ENCODE measurements at regions not wholly inside any gene's neighbourhood (a gene's known extent, or its start where the extent isn't known, plus 50 kb on each side); places are given as distances from the start of the nearest gene placed in this dataset.

DNA sequence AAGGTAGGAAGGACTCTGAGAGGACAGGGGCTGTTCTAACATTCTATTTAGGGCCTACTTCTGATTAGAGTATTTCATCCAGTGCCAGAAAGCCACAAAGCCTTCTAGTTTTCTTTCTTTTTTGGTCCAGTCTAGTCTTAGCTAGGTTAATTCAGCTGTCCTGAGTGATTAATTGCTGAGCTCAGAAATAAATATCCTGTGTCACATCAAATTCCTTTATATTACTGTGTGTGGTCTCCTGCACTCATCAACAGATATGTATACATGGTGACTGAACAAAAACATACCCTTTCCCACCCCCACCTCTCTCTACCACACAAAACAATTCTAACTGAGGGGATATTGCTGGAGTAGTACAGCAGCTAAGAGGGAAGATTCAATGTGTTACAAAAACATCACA, 601.5 kb upstream of the NRSN1 start:
- H3K27ac Mint-ChIP-seq: peak overlapping the region; percentile 83

DNA sequence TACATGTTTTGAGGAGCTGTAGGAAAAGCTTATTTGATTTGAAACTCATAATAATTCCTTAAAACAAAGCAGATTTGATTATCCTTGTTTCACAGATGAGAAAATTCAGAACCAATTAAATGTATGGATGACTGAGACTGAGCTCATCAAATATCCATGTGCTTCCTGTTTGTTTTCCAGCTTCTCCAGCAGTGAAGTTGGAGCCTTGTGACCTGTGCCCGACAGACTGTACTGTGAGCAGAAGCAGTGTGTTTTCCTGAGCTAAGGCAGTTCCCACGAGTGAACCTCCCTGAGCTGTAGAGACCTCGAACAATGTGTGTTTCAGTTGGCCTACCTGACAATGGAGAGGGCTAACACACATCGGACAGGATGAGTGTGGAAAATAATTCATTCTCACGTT, 599.5 kb upstream of the NRSN1 start:
- Mint-ChIP-seq H3K4me1 (peaks cover 39% of the 10 kb centered on the region), H3K36me3 (ENCODE audit: low read depth) (peaks cover 10% of the 10 kb centered on the region), H3K4me3 (no peak overlapping the region), H3K9me3 (peaks cover 28% of the 10 kb centered on the region), H3K27me3 (ENCODE audit: low read depth, poor library complexity) (peaks cover 2% of the 10 kb centered on the region), H3K27ac (no peak overlapping the region)
- no peak for DNase-seq
- TF ChIP-seq, protein P1, sequence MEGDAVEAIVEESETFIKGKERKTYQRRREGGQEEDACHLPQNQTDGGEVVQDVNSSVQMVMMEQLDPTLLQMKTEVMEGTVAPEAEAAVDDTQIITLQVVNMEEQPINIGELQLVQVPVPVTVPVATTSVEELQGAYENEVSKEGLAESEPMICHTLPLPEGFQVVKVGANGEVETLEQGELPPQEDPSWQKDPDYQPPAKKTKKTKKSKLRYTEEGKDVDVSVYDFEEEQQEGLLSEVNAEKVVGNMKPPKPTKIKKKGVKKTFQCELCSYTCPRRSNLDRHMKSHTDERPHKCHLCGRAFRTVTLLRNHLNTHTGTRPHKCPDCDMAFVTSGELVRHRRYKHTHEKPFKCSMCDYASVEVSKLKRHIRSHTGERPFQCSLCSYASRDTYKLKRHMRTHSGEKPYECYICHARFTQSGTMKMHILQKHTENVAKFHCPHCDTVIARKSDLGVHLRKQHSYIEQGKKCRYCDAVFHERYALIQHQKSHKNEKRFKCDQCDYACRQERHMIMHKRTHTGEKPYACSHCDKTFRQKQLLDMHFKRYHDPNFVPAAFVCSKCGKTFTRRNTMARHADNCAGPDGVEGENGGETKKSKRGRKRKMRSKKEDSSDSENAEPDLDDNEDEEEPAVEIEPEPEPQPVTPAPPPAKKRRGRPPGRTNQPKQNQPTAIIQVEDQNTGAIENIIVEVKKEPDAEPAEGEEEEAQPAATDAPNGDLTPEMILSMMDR (IDR thresholded peaks at IDR 0.05): no peak

More for the DNA sequence above, 601.5 kb upstream of the NRSN1 start:
- no peak for DNase-seq
- Mint-ChIP-seq H3K9me3 (peaks cover 20% of the 10 kb centered on the region), H3K36me3 (ENCODE audit: low read depth) (peaks cover 10% of the 10 kb centered on the region), H3K4me1 (peaks cover 44% of the 10 kb centered on the region), H3K4me3 (no peak overlapping the region), H3K27me3 (ENCODE audit: low read depth, poor library complexity) (peaks cover 5% of the 10 kb centered on the region)
- TF ChIP-seq, protein P1 (IDR thresholded peaks at IDR 0.05): no peak

DNA sequence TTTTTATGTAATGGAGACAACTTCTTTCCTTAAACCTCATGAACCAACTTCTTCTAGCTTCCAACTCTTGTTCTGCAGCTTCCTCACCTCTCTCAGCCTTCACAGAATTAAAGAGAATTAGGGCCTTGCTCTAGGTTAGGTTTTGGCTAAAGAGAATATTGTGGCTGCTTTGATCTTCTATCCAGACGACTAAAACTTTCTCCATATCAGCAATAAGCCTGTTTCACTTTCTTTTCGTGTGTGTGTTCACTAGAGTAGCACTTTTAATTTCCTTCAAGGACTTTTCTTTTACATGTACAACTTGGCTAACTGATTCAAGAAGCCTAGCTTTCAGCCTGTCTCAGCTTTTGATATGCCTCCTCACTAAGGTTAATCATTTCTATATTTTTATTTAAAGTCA, 596.1 kb upstream of the NRSN1 start:
- H3K9me3 Mint-ChIP-seq: peaks cover 28% of the 10 kb centered on the region
- H3K4me3 Mint-ChIP-seq: no peak overlapping the region
- H3K4me1 Mint-ChIP-seq: peaks cover 28% of the 10 kb centered on the region
- H3K36me3 Mint-ChIP-seq (ENCODE audit: low read depth): peaks cover 10% of the 10 kb centered on the region
- TF ChIP-seq, protein P1 (IDR thresholded peaks at IDR 0.05): no peak
- DNase-seq: no peak
- no peak overlapping the region for H3K27ac Mint-ChIP-seq
- peaks cover 2% of the 10 kb centered on the region for H3K27me3 Mint-ChIP-seq (ENCODE audit: low read depth, poor library complexity)

DNA sequence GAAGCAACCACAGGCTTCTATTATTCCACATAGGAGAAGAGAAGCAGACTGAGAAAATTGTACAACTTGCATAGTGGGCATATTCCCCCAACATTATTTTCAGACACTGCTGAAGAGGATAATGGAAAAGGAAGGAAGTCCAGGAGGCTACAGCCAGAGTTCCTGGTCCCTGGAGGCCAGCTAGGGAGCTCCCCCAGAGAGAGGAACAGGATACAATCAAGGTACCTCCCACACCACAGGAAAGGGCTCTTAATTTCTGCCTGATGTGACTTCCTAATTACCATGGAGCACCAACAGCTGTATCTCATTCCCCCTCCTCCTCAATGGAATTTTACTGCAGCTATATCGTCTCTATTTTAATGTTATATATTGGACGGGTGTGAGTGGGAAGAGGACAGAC, 594.3 kb upstream of the NRSN1 start:
- Mint-ChIP-seq H3K27me3 (ENCODE audit: low read depth, poor library complexity) (peaks cover 2% of the 10 kb centered on the region), H3K4me1 (peaks cover 17% of the 10 kb centered on the region), H3K27ac (no peak overlapping the region), H3K4me3 (no peak overlapping the region), H3K36me3 (ENCODE audit: low read depth) (peaks cover 10% of the 10 kb centered on the region), H3K9me3 (peaks cover 28% of the 10 kb centered on the region)
- TF ChIP-seq, protein P1 (IDR thresholded peaks at IDR 0.05): no peak
- DNase-seq: no peak

DNA sequence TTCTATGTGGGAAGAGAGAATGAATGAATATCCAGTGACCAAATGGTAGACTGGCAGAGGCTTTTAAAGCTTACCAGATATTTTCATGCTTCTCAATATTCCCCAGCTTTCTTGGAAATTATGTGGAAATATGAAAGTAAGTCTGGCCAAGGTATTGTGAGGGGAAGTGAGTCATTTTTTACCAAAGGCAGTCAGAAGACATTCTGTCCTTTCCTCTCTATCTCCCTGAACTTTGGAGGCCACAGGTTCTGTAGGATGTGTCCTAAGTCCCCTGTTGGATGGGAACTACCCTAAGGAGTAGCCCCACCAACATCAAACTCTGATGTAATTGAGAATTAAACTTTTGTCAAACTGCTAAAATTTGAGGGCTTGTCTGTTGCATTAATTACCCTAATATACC, 593.8 kb upstream of the NRSN1 start:
- Mint-ChIP-seq H3K27ac (no peak overlapping the region), H3K9me3 (peaks cover 24% of the 10 kb centered on the region), H3K4me1 (peaks cover 14% of the 10 kb centered on the region), H3K36me3 (ENCODE audit: low read depth) (peaks cover 5% of the 10 kb centered on the region), H3K27me3 (ENCODE audit: low read depth, poor library complexity) (peaks cover 2% of the 10 kb centered on the region), H3K4me3 (no peak overlapping the region)
- DNase-seq: no peak
- TF ChIP-seq, protein P1 (IDR thresholded peaks at IDR 0.05): no peak

DNA sequence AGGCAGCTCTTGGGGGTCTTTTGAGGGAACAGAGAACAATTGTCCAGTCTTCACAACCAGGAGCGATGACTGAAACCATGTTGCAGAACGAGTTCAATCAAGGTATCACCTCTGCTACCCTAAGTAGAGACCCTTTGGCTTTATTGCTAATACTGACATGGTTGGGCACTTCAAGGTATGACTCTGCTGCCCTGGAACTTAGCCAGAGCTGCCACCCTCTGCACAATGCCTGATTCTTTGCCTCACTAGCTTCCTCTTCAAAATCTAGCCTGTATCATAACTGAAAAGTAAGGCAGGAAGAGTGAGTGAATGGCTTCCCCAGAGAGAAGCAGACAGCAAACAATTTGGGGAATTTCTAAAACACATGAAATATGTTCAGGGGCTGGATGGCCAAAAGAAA, 592.7 kb upstream of the NRSN1 start:
- peaks cover 5% of the 10 kb centered on the region for H3K36me3 Mint-ChIP-seq (ENCODE audit: low read depth)
- TF ChIP-seq, protein P1 (IDR thresholded peaks at IDR 0.05): no peak

More for the DNA sequence above, 592.7 kb upstream of the NRSN1 start:
- Mint-ChIP-seq H3K27ac (no peak overlapping the region), H3K4me3 (no peak overlapping the region), H3K4me1 (peaks cover 14% of the 10 kb centered on the region), H3K27me3 (ENCODE audit: low read depth, poor library complexity) (no peaks in the 10 kb centered on the region), H3K9me3 (peaks cover 26% of the 10 kb centered on the region)
- no peak for DNase-seq

Data from nephron progenitor cell (in vitro differentiated cells).